Femur (tissue), 1 donor: ENCODE measurements at regions not wholly inside any gene's neighbourhood (a gene's known extent, or its start where the extent isn't known, plus 50 kb on each side); places are given as distances from the start of the nearest gene placed in this dataset.
"Not testable (repeated sequence)": the region's sequence is repeated elsewhere in the genome, so short reads cannot be mapped to it uniquely, and the experiment has no call there.

ENCODE experiments used
- DNase-seq: peaks from one replicate; pipeline ENCODE4 v3.0.0-alpha.2; 2017

DNA sequence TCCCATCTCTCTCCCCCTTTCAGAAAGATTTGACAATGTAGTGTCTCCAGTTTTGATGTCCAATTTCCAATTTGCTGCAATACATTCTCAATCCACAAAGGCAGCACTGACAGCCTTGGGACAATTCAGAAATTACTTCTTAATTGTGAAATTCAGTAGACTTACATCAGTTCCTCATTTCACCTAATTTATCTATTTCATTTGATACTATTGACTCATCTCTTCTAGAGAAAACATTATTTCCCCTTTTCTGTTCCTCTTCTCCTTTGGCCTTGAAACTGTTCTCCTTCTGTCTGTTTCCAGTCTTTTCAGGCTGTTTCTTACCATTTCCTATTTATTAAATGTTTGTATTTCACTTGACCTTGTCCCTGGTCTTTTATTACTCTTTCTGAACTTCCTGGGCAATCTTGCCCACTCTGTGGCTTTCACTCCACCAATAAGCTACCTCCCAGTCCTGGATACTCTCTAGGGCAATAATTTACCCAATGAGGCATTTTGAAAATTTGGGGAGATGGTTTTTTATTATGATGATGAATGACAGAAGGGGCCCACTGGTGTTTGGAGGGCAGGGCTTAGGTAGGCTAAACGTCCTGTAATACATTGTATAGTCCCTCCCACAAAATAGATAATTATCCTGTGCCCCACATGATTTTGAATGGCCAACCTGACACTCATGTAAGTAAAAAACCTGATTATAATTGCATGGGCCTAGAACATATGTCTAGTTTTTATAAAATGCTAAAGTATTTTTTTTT is 498.0 kb upstream of the BOD1L1 start:
- no peak for DNase-seq

DNA sequence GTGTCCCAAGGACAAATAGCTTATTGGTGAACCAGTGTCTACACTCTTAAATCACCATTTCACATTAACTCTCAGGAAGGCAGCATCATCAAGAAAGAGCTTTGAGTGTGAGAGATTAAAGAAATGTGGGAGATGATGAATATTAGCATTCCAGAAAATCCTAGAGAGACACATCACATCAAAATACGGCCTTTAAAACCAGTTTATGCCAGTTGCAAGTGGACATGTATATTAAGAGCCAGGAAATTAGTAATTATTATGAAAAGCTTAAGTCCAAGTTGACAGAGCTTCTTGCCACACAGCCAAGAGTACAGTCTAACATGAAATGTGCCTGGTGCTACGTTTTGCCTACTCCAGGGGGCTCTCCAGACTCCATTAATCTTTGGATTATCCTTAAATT is 503.0 kb upstream of the BOD1L1 start:
- no peak for DNase-seq

DNA sequence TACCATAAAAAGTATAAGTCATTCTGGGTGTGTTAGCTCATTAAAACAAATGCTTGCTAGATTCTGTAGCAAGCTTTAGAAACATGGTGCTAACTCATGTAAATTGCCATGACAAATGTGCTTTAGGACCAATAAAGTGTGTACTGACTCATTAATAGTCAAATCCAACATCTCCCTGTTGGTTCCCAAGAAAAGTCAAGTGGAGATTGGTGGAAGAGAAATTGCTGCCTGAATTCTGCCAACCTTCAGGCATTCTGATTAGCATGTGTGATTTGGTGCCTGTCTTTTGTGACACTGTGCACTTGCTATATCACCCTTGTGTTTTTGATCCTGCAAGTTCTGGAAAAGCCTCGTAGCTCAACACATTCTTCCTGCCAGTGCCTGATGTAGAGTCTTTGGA is 503.8 kb upstream of the BOD1L1 start:
- DNase-seq = no peak

DNA sequence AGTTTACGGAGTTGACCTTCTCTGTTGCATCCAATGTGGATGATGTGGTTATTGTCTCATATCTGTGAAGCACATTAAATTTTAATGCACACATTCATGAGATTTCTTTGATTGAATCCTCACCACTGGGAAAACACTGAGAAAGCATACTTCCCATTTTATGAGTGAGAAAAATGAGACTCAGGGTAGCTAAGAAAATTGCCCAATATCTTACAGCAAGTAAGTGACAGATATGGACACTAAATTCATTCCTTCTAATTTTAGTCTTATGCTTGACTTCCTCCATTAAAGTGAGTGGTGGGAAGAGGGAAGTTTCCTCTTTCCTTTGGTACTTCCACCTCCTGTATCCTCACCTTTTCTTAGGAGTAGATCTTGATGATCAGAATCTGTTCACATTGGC is 504.8 kb upstream of the BOD1L1 start:
- no peak for DNase-seq

DNA sequence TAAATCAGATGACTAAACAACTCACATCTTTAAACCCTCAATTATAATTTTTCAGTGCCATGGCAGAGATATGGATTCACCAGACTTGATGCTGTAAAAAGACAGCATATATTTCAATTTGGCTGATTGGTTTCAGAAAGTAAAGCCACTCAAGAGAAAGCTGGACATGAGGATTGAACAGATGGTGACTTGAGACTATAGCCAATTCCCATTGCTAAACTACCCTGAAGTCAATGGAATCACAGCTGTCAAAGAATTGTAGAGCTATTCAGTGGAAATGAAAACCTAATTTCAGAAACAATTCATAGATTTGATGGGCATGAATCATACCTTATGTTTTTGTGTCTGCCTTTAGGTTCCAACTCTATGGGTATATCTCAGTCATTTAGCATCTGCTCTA is 510.6 kb upstream of the BOD1L1 start:
- no peak for DNase-seq

DNA sequence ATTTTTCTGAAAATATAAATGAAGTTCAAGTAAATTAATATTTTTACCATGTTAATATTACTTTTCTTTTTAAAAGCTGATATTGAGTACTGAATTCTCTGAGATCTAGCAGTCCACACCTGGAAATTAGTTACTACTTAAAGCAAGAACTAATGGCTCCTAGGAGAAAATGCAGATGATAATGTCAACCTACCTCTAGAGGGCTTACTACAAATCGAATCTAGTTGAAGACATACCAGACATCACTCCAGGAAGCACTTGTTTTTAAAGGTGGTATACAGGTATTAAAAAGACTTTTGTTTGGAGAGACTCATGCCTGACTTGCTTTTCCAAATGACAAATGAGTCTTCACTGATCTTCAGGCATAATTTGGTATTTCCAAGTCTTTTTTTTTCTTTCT is 516.4 kb upstream of the BOD1L1 start:
- no peak for DNase-seq

DNA sequence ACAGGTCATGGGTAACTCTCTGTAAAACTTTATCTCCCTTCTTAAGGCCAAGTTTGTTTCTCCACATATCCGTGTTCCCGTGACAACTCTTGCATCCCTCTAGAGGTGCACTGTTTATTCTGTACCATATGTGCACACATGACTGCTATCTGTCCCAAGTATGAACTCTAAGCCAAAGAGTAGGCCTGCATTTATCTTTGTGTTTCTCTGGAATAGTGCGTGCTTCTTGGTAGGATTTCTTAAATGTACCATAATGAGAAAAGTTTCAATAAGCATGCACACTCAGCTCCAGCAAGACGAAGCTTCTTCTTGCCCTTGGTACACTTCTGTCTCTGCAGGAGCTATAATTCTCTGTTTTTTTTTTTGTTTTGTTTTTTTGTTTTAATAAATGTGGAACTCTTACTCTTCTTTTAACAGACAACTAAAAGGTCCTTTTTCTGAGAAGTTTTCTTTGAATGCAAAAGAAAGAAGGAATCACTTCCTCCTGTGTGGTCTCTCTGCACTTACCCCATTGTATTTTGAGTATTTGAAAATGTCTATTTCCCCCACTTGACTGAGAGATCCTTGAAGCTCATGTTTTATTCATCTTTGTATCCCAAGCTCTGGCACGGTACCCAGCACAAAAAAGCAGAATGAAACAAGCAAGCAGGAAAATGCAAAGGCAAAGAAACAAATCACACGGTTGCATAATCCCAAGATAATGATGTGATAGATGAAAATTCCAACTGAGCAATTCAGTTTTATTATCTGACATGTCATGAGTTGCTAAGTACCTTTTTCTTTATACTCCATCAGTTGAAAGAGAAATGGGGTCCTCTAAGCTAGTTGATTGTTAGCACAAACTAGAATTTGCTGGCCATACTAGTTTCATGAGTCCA is 521.9 kb upstream of the BOD1L1 start:
- no peak for DNase-seq

DNA sequence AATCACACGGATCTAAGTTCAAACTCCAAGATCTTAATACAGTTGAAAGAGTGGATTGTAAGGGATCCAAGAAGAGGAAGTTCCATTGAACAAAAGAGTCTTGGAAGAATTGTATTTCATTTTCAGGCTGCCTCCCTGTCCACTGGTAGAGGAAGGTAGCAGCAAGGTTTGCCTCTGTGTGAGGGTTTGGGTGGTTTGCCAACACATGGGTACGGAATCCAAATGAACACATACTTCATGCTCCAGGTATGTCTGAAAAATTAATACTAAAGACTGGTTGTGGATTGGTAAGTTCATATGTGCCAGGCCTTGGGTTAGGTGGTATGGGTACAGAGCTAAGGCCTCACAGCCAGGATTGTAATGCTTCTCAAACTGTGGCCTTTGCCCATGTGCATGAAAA is 523.6 kb upstream of the BOD1L1 start:
- no peak for DNase-seq

DNA sequence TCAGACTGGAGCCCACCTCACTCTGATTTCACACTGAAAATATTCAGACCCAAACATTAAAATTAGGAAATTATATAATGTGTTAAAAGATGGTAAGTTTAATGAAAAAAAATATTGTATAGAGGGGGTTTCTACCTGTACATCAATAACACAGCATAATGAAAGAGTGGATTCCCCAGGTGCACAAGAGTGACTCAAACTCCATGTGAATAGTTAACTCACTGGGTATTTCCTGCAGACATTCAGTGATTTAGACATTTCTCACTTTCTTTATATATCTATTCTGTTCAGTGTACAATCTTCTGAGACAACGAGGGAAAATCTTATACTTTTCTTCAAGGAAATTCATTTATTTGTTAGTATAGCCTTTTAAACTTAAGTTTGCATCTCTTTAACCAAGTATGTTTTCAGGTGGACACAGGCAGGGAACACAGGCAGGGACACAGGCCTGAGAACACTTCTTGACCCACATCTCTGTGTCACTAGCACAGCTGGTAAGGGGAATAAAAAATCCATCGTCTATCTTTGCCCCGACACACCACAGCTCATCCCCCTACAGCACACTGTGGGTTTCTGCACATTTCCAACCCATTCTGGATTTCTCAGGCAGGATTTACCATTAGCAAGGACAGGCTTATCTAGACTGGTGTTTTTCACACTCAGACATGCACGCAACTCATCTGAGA is 525.5 kb upstream of the BOD1L1 start:
- no peak for DNase-seq

DNA sequence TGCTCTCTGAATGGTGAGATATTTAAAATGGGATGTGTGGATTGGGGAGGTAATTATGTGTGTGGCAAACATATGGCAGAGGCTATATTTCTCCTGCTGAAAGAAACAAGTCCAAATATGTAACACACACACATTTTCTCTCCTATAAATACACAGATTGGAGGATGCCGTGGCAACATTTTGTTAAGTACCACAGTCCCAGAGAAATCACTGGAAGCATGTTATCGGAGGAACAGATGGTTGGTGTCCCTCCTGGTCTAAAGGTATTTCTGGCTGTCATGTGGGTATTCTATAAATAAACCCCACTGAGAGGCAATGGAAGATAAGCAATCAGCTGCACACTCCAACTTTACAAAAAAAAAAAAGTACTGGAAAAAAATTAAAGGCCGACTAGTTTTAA is 528.3 kb upstream of the BOD1L1 start:
- no peak for DNase-seq

DNA sequence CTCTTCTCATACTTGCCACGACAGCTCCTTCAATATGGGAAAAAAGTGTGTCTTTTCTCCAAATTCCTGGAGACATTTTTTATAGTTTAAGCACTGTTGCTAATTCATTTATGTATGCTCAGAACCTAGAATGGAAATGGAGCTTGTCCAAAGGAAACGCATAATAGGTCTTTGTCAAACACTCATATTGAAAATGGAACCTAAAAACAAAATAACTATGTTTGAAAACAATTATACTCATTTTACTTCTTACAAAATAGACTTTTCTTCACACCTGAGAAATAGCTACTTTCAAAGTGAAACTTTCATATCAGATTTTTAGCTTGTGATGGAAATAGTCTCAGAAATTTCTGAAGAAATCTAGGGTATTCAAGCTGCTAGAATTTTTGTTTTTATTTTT is 529.7 kb upstream of the BOD1L1 start:
- no peak for DNase-seq

DNA sequence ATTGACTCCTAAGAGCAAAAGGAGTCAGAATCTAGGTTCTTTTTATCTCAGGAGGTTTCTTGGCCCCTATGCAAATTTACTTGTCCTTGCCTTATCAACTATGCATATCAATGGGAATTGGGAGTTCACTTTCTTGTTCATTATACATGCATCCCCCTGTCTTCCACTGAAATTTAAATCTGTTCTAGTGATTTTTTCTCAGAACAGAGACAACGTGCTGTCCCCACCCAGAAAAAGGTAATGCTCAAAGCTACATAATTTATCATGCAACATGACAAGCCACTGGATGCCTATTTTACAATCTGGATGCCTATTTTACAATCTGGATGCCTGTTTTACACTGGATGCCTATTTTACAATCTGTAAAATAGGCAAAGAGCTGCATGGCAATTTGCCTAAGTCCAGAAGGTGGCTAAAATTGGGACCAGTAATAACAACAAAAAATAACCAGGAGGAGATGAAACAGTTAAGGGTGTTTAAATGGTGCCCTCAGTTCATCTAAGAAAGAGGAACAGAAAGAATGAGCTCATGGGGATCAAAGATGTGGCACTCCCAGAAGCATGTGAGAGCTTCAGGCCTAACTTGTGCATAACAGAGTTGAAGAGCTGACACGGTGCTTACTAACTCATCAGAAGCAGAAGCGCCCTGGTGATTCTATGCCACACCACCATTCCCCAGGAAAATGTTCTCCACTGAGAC is 537.8 kb upstream of the BOD1L1 start:
- DNase-seq = no peak

DNA sequence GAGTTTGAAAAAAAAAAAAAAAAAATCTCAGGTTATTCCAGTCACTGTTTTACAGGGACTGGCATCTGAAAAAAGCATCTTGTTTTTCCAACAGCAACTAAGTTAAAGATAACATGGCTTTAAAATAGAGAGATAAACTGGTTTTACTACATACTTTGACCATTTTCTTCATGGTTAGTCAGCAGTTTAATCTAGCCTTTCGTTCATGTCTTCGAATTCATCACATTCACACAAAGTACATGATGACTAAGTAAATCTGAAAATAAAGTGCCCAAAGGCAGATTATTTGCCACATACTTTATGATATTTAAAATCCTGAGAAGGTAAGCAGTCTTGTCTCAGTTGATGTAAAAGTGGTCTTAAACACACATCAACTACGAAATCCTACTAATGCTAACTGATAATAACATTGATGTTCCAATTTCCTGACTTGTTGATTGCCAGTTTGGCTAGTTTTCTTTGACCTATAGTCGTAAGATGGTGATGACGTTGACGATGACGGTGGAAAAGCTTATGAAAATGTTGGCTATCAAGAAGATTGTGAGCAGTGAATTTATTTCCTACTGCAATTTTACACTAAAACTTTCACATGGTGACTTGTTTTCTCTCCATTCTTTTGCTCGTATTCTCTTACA is 540.5 kb upstream of the BOD1L1 start:
- no peak for DNase-seq

DNA sequence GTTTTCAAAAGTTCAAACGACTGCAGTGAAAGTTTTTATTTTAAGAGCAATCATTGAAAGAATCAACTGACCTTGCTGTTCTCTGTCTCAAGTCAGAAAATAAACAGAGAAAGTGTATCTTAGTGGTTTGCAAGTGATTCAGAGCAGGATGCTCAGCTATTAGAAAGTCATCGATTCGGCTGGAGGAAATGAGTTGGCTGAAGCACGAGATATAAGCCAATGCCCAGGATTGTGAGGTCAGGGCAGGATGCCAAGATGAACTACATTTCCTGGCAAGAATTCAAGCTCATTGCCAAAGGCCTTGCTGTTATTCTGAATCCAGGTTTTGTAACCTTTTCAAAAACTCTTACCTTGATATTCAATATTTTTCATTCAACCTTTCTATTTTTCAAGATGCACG is 541.4 kb upstream of the BOD1L1 start:
- DNase-seq = peak; percentile 30

DNA sequence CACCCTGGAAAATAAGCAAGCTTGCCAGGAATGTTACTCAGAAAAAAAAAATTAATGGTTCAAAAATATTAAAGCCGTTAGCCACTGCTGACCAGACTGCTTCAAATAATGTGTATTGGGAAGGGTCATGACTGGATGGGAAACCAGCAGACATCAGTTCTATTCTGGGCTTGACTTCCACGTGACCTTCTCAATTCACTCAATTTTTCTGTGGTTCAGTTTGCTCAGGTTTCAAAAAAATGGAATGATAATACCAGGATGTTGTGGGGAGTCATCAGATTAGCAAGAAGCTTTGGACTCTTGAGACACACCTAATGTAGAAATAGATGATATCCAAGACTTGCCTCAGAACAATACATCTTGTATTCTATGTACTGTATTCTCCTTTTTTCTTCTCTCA is 541.9 kb upstream of the BOD1L1 start:
- DNase-seq = no peak

DNA sequence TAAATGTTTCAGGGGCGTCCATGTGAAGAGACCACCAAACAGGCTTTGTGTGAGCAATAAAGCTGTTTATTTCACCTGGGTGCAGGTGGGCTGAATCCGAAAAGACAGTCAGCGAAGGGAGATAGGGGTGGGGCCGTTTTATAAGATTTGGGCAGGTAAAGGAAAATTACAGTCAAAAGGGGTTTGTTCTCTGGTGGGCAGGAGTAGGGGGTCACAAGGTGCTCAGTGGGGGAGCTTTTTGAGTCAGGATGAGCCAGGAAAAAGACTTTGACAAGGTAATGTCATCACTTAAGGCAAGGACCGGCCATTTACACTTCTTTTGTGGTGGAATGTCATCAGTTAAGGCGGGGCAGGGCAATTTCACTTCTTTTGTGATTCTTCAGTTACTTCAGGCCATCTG is 542.4 kb upstream of the BOD1L1 start:
- not testable (repeated sequence) for DNase-seq

DNA sequence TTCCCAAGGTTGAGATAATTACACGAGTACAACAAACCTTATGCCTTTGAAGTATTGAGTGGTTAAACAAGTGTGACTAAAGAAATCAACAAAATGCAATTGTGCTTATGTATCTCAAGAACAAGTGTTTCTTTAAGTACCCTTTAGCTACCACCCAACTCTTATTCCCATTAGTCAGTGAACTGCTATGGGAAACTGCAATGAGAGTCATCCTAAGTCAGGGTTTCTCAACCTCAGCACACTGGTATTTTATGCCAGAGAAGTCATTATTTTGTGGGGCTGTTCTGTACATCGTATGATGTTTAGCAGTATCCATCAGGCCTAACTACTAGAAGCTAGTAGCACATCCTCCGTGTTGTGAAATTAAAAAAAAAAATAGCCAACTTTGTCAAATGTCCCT is 549.1 kb upstream of the BOD1L1 start:
- DNase-seq = no peak

DNA sequence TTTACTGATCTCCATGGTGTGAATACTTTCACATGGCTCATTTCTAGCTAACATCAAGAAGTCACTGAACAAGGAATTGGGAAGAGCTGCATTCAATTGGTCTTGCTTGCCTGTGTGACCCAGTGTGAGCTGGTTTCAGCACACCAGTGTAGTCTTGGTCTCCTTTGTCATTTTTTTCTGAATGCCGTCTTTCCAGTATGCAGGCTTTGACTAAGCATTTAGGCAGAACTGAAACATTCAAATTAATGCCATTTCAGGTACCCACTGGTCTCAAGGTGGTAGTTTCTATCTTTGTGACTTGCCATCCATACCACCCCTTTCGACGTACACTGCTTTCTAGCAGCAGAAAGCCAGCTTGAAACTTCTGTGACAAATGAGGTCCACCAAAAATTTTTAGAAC is 550.5 kb upstream of the BOD1L1 start:
- no peak for DNase-seq

DNA sequence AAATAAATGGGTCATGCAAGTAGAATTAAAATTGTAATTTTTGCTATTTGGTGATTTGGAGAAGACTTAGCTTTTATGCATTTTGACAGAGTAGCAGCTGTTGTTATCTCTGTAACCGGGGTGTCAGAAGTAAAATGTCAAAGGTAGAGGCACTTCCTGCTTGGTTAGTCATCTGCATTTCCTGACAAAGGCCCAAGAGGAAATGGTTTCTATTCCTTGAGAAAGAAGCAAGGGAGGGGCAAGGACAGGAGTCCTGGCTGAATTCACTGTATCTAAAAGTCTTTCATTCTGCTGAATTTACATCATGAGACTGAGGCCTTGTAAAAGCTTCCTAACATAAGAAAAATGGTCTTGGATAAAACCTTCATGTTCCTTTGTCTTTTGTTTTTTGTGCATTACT is 550.9 kb upstream of the BOD1L1 start:
- DNase-seq = no peak

DNA sequence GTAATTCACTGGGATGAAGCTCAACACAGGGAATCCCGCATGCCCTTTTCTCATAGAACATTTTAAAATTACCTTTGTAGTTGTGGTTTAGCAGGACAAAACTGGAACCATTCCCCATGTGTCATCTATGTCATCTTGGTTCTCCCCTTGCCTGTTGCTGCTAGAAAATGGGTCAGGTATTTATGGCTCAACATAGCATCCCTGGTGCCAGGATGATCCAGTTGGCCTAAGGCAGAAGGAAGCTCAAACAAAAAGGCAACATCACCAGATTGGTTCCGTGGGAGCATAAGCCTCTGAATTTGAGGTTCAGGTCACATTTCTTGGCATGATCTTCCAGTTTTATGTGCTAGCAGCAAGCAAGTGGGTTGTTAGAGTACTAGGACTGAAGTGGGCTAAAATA is 552.6 kb upstream of the BOD1L1 start:
- DNase-seq = no peak

DNA sequence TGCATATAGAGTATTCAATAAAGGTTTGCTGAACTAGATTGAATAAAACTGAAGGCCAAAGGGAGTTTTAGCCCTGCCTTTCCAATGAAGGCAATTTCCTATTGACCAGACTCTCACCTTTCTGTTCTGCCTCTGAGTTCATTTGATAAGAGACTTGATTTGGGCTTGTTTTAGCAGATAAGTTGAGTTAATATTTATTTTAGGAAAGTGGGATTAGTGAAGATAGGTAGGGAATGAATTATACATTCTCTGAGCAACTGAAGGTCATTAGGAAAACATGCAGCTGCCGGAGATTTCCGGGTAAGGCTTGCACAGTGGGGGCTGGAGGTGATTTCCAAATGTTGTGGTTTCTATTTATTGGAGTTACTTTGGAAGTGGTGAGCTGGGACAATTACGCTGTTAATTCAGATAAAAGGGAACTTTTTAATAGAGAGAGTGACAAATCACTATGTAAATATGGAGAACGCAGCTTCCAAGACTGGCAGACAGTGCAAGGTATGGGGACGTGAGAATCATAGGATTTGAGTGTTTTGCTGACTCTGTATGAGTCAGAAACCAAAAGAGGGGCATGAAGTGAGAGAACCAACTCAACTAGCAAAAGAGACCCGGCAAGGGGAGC is 553.6 kb upstream of the BOD1L1 start:
- DNase-seq = no peak

DNA sequence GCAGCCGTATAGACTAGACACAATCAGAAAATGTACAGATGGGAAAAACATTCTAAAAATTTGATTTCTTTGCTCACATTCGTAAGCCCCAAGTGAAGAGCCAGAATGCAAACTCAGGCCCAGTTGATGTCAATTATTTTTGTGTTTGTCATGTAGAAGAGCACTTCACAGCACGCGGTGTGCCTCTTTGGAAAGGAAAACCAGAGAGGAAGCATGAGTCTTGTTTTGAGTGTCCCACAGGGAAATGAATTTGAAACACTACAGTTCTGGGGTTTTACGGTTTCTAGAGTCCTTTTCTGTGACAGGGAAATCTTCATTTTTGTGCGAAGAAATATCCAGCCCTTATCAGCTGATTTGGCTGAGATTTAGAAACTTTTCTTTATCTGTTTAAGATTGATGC is 554.6 kb upstream of the BOD1L1 start:
- no peak for DNase-seq
